Effector memory CD4-positive, alpha-beta T cell (primary cell): ENCODE measurements at regions not wholly inside any gene's neighbourhood (a gene's known extent, or its start where the extent isn't known, plus 50 kb on each side); places are given as distances from the start of the nearest gene placed in this dataset.

Source experiments
- DNase-seq, 3 donors: peaks; one replicate each; pipeline ENCODE4 v3.0.0-alpha.2; 2020
- H3K27ac ChIP-seq: 2 replicates; pipeline ENCODE4 v1.7.0; 2013; ENCODE audit warnings: mild to moderate bottlenecking, low read length, moderate library complexity; ENCODE audit not compliant: insufficient read depth, poor library complexity, severe bottlenecking
- H3K27me3 ChIP-seq: replicated peaks from 2 replicates; pipeline ENCODE4 v1.7.0; 2013; ENCODE audit warnings: mild to moderate bottlenecking, low read length; ENCODE audit not compliant: insufficient read depth, control insufficient read depth, poor library complexity, severe bottlenecking
- H3K36me3 ChIP-seq: 2 replicates; pipeline ENCODE4 v1.7.0; 2013; ENCODE audit warnings: mild to moderate bottlenecking, low read length, moderate library complexity; ENCODE audit not compliant: control insufficient read depth, insufficient read depth
- H3K4me1 ChIP-seq: 2 replicates; pipeline ENCODE4 v1.7.0; 2013; ENCODE audit warnings: low read length, mild to moderate bottlenecking; ENCODE audit not compliant: control insufficient read depth, insufficient read depth, poor library complexity, severe bottlenecking
- H3K4me3 ChIP-seq: 2 replicates; pipeline ENCODE4 v1.7.0; 2013; ENCODE audit warnings: low read length, low read depth, mild to moderate bottlenecking; ENCODE audit not compliant: insufficient read depth, poor library complexity, severe bottlenecking
- H3K9me3 ChIP-seq: 2 replicates; pipeline ENCODE4 v1.7.0; 2013; ENCODE audit warnings: mild to moderate bottlenecking, low read length, moderate library complexity; ENCODE audit not compliant: control insufficient read depth

- Histone ChIP-seq H3K27ac (no peak overlapping the region), H3K27me3 (peaks cover 23% of the 10 kb centered on the region), H3K36me3 (no peaks in the 10 kb centered on the region), H3K4me1 (peaks cover 3% of the 10 kb centered on the region), H3K9me3 (no peaks in the 10 kb centered on the region), H3K4me3 (no peak overlapping the region)
- no peak for DNase-seq
These were observed 367.2 kb downstream of the MTX2 start for GRCh38 chr2:176636401-176636800.

- DNase-seq: no peak
- Histone ChIP-seq H3K27ac (no peak overlapping the region), H3K4me1 (peaks cover 3% of the 10 kb centered on the region), H3K36me3 (no peaks in the 10 kb centered on the region), H3K27me3 (peaks cover 25% of the 10 kb centered on the region), H3K4me3 (peak overlapping the region; percentile 57), H3K9me3 (no peaks in the 10 kb centered on the region)
These were observed 367.9 kb downstream of the MTX2 start for GRCh38 chr2:176637142-176637485.

GRCh38 chr2:176637486-176638166 lies 368.4 kb downstream of the MTX2 start:
- no peak overlapping the region for H3K27ac ChIP-seq
- no peak for DNase-seq

GRCh38 chr2:176638167-176639015 lies 369.1 kb downstream of the MTX2 start:
- Histone ChIP-seq H3K36me3 (no peaks in the 10 kb centered on the region), H3K4me3 (peak overlapping the region; percentile 57), H3K27ac (no peak overlapping the region), H3K4me1 (peaks cover 3% of the 10 kb centered on the region), H3K9me3 (no peaks in the 10 kb centered on the region), H3K27me3 (peaks cover 25% of the 10 kb centered on the region)
- peak in 1 of 3 donors; percentile 18 for DNase-seq

More at GRCh38 chr2:176637486-176638166, 368.4 kb downstream of the MTX2 start:
- Histone ChIP-seq H3K36me3 (no peaks in the 10 kb centered on the region), H3K27me3 (peaks cover 25% of the 10 kb centered on the region), H3K4me1 (peaks cover 3% of the 10 kb centered on the region), H3K9me3 (no peaks in the 10 kb centered on the region), H3K4me3 (peak overlapping the region; percentile 57)

- Histone ChIP-seq H3K4me3 (no peak overlapping the region), H3K36me3 (no peaks in the 10 kb centered on the region), H3K27me3 (peaks cover 25% of the 10 kb centered on the region), H3K4me1 (peaks cover 3% of the 10 kb centered on the region), H3K27ac (no peak overlapping the region), H3K9me3 (no peaks in the 10 kb centered on the region)
- DNase-seq: no peak
These were observed 369.7 kb downstream of the MTX2 start for GRCh38 chr2:176639016-176639343.

- Histone ChIP-seq H3K27ac (no peak overlapping the region), H3K36me3 (no peaks in the 10 kb centered on the region), H3K4me1 (peaks cover 3% of the 10 kb centered on the region), H3K9me3 (no peaks in the 10 kb centered on the region), H3K27me3 (peaks cover 25% of the 10 kb centered on the region), H3K4me3 (no peak overlapping the region)
- no peak for DNase-seq
These were observed 370.4 kb downstream of the MTX2 start for GRCh38 chr2:176639671-176640070.

GRCh38 chr2:176641436-176641835 lies 372.2 kb downstream of the MTX2 start:
- Histone ChIP-seq H3K27ac (no peak overlapping the region), H3K27me3 (peaks cover 20% of the 10 kb centered on the region), H3K4me1 (peaks cover 3% of the 10 kb centered on the region), H3K4me3 (no peak overlapping the region), H3K36me3 (no peaks in the 10 kb centered on the region), H3K9me3 (no peaks in the 10 kb centered on the region)
- no peak for DNase-seq

- no peak overlapping the region for H3K4me3 ChIP-seq
- H3K9me3 ChIP-seq: no peaks in the 10 kb centered on the region
- H3K27me3 ChIP-seq: peaks cover 18% of the 10 kb centered on the region
- peaks cover 3% of the 10 kb centered on the region for H3K4me1 ChIP-seq
- no peak overlapping the region for H3K27ac ChIP-seq
- H3K36me3 ChIP-seq: no peaks in the 10 kb centered on the region
- DNase-seq: no peak
These were observed 372.8 kb downstream of the MTX2 start for GRCh38 chr2:176642074-176642473.

GRCh38 chr2:176643646-176644045 lies 374.4 kb downstream of the MTX2 start:
- Histone ChIP-seq H3K9me3 (no peaks in the 10 kb centered on the region), H3K4me3 (no peak overlapping the region), H3K4me1 (no peaks in the 10 kb centered on the region), H3K27ac (no peak overlapping the region), H3K36me3 (no peaks in the 10 kb centered on the region), H3K27me3 (peaks cover 7% of the 10 kb centered on the region)
- DNase-seq: no peak

GRCh38 chr2:176645494-176645893 lies 376.3 kb downstream of the MTX2 start:
- peaks cover 6% of the 10 kb centered on the region for H3K27me3 ChIP-seq
- no peak for DNase-seq
- no peaks in the 10 kb centered on the region for H3K36me3 ChIP-seq
- no peak overlapping the region for H3K4me3 ChIP-seq
- H3K4me1 ChIP-seq: no peaks in the 10 kb centered on the region
- no peak overlapping the region for H3K27ac ChIP-seq
- H3K9me3 ChIP-seq: no peaks in the 10 kb centered on the region
